Breast epithelium (tissue), 3 donors: ENCODE measurements at regions not wholly inside any gene's neighbourhood (a gene's known extent, or its start where the extent isn't known, plus 50 kb on each side); places are given as distances from the start of the nearest gene placed in this dataset.

Source experiments
- CTCF ChIP-seq, 3 donors: fragments of 450-650 bp; IDR thresholded peaks; one replicate each; pipeline ENCODE4 v1.5.1; 2016 to 2017; ENCODE audit warnings: antibody characterized with exemption in 3 of 3, mild to moderate bottlenecking in 3 of 3, moderate library complexity in 3 of 3
- POLR2A ChIP-seq: fragments of 450-650 bp; IDR thresholded peaks from one replicate; pipeline ENCODE4 v1.6.1; 2016; ENCODE audit warnings: antibody characterized with exemption, mild to moderate bottlenecking, moderate library complexity
- POLR2AphosphoS5 ChIP-seq, 3 donors: sonication (generic); formaldehyde crosslinking; IDR thresholded peaks; one replicate each; pipeline ENCODE4 v1.6.1; 2017; ENCODE audit warnings: antibody characterized with exemption in 3 of 3

GRCh38 chr16:17002565-17002964 lies 468.2 kb downstream of the XYLT1 start:
- TF ChIP-seq CTCF (IDR thresholded peaks at IDR 0.05) = no peak
- TF ChIP-seq POLR2A = no peak
- TF ChIP-seq POLR2AphosphoS5 (IDR thresholded peaks at IDR 0.05) = no peak
